GM13977 (cell line): ENCODE measurements at regions not wholly inside any gene's neighbourhood (a gene's known extent, or its start where the extent isn't known, plus 50 kb on each side); places are given as distances from the start of the nearest gene placed in this dataset.

ENCODE experiments used
- DNase-seq: peaks from one replicate; pipeline ENCODE4 v3.0.0; 2012; ENCODE audit warnings: low spot score
- CTCF ChIP-seq: IDR thresholded peaks from 2 replicates; pipeline ENCODE4 v1.5.1; 2012; ENCODE audit warnings: mild to moderate bottlenecking, control low read depth; ENCODE audit not compliant: insufficient read depth; ENCODE audit errors: extremely low read depth, missing control alignments
- in situ Hi-C: fragments of 300-500 bp; cut with MboI; formaldehyde crosslinking; loops from one replicate; pipeline ENCODE4 v1.12.0; 2022; ENCODE audit warnings: low sequenced_read_pairs, low pct_unique_long_range_greater_than_20kb, mixed read lengths, inconsistent platforms; ENCODE audit not compliant: unreplicated experiment

GRCh38 chr9:16043756-16044578 is 491.1 kb downstream of the CCDC171 start:
- no peak for DNase-seq
- in situ Hi-C loops: no loop called here
- TF ChIP-seq CTCF: no peak

DNA sequence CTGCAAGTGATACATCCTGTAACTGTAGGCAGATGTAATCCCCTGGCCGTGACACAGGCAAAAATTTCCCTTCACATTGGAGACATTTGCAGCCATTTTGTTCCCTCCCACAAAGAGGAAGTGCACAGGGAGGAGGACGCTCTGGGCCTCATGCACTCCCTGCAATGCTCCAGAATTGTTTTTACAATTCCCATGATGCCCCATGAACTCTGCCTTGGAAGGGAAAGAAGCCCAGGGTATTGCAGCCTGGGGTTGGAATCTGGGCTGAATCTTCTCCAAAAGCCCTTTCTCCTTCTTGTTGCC is 491.7 kb downstream of the CCDC171 start:
- in situ Hi-C loops: no loop called here
- DNase-seq: no peak
- no peak for TF ChIP-seq CTCF

GRCh38 chr9:16045651-16046280 is 492.9 kb downstream of the CCDC171 start:
- no peak for TF ChIP-seq CTCF
- DNase-seq: no peak
- in situ Hi-C loops: no loop called here

- in situ Hi-C loops: no loop called here
- DNase-seq: no peak
- TF ChIP-seq CTCF: no peak
These were observed 493.9 kb downstream of the CCDC171 start for GRCh38 chr9:16046713-16047112.

GRCh38 chr9:16048129-16048528 is 495.3 kb downstream of the CCDC171 start:
- DNase-seq: no peak
- in situ Hi-C loops: no loop called here

DNA sequence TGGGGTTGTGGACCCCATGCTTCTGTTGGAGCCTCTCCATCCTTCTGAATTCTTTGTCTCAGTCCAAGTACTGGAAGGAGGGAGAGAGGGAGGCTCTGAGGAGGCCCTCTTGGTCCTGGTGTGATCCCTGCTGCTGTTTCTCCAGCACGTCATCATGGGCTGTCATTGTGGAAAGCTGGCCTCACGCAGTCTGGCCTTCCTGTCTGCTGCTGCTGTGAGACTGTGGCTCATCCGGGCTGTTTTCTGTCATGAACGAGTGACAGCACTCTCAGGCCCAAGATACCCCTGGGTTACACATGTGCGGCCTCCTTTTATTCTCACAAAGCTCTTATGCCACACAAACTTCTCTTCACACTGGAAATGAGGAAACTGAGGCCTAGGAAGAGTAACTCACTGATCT is 499.3 kb downstream of the CCDC171 start:
- DNase-seq: no peak
- no peak for TF ChIP-seq CTCF
- in situ Hi-C loops: no loop called here

More at GRCh38 chr9:16048129-16048528, 495.3 kb downstream of the CCDC171 start:
- no peak for TF ChIP-seq CTCF
